Activated T-cell treated with anti-CD3 and anti-CD28 coated beads, Interleukin-2, amount 50 U/mL, for 24 hours (primary cell): ENCODE measurements at regions not wholly inside any gene's neighbourhood (a gene's known extent, or its start where the extent isn't known, plus 50 kb on each side); places are given as distances from the start of the nearest gene placed in this dataset.

Experiments
- DNase-seq: peaks from one replicate; pipeline ENCODE4 v3.0.0-alpha.2; 2020
- H3K27ac Mint-ChIP-seq: 2 replicates; pipeline ENCODE4 v1.8.0; 2020; ENCODE audit warnings: mild to moderate bottlenecking, mixed read lengths
- H3K27me3 Mint-ChIP-seq: 2 replicates; pipeline ENCODE4 v1.8.0; 2020; ENCODE audit warnings: mixed read lengths
- H3K36me3 Mint-ChIP-seq: 2 replicates; pipeline ENCODE4 v1.8.0; 2020; ENCODE audit warnings: low read depth, mixed read lengths
- H3K4me1 Mint-ChIP-seq: 2 replicates; pipeline ENCODE4 v1.8.0; 2020; ENCODE audit warnings: low read depth, mixed read lengths
- H3K4me3 Mint-ChIP-seq: 2 replicates; pipeline ENCODE4 v1.8.0; 2020; ENCODE audit warnings: mild to moderate bottlenecking, moderate library complexity, mixed read lengths
- H3K9me3 Mint-ChIP-seq: 2 replicates; pipeline ENCODE4 v1.8.0; 2020; ENCODE audit warnings: mixed read lengths

DNA sequence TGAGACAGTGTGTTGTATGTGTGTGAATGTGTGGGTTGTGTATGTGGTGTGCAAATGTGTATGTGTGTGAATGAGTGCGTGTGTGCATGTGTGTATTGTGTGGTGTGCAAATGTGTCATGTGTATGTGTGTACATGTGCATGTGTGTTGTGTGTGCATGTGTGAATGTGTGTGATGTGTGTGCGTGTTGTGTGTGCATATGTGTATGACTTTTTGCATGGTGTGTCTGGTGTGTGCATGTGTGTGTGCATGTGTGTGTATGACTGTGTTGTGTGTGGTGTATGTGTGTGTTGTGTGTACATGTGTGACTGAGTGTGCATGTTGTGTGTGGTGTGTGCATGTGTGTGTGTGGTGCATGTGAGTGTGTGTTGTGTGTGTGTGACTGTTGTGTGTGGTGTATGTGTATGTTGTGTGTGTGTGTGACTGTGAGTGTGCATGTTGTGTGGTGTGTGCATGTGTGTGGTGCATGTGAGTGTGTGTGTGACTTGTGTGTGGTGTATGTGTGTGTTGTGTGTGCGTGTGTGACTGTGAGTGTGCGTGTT is 268.3 kb downstream of the DCDC2C start:
- Mint-ChIP-seq H3K4me1 (no peaks in the 10 kb centered on the region), H3K27ac (no peak overlapping the region), H3K9me3 (no peaks in the 10 kb centered on the region), H3K4me3 (no peak overlapping the region), H3K36me3 (no peaks in the 10 kb centered on the region), H3K27me3 (no peaks in the 10 kb centered on the region)
- DNase-seq = no peak

DNA sequence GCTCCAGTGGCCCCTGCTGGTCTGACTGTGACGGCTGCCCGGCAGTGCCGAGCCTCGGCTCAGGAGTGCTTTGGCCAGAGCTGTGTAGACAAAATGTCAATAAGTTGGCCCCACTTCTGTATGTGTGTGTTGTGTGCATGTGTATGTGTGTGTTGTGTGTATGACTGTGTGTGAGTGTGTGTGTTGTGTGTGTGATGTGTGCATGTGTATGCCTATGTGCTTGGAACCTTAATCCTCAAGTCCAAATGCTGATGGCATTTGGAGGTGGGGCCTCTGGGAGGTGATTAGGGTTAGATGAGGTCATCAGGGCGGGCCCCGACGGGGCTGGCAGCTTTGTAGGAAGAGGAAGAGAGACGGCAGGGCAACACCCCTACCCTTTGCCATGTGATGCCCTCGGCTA is 269.0 kb downstream of the DCDC2C start:
- no peaks in the 10 kb centered on the region for H3K9me3 Mint-ChIP-seq
- H3K4me3 Mint-ChIP-seq = no peak overlapping the region
- no peaks in the 10 kb centered on the region for H3K36me3 Mint-ChIP-seq
- no peak for DNase-seq
- H3K4me1 Mint-ChIP-seq = no peaks in the 10 kb centered on the region
- no peak overlapping the region for H3K27ac Mint-ChIP-seq
- no peaks in the 10 kb centered on the region for H3K27me3 Mint-ChIP-seq

DNA sequence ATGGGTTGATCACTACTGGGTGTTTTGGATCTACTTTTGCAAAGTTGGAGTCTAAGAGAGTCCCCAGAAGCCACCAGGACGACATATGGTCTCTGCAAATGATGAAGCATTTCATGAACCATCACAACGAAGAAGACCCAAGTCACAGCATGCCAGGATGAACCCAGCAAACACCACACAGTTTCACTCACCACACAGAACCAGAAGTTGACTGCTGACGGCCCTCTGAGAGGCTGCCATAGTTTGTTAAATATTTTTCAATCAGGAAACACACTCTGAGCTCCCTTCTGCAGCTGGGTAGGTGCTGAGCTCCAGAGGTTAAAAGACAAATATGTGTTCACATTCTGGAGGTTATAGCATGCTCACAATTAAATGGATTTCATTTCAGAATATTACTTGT is 271.4 kb downstream of the DCDC2C start:
- no peaks in the 10 kb centered on the region for H3K4me1 Mint-ChIP-seq
- no peaks in the 10 kb centered on the region for H3K9me3 Mint-ChIP-seq
- H3K27me3 Mint-ChIP-seq = no peaks in the 10 kb centered on the region
- no peak for DNase-seq
- no peak overlapping the region for H3K4me3 Mint-ChIP-seq
- no peak overlapping the region for H3K27ac Mint-ChIP-seq
- H3K36me3 Mint-ChIP-seq = no peaks in the 10 kb centered on the region

DNA sequence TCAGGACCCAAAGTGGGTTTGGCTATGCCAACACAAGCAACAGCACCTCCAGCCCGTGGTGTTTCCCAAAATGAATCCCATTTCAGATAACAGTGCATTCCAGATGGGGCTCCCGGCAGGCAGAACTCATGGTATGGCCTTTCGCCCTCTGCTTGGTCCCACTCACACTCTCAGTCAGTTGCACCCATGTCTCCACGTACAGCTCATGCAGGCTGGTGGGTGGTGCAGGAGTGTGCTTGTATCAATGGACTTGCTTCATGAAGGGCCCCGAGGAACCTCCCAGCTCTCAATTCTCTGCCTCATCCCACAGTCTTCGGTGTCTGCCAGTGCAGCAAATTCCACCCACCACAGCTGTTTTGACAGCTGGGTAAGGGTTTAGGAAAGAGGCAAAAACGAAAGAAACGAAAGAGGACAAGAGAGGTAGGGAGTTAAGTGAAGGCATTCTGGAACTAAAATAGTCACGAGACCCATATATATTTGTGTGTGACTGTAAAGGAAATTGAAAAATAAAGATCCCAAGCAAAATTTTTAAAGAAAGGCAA is 278.1 kb downstream of the DCDC2C start:
- no peak for DNase-seq
- no peaks in the 10 kb centered on the region for H3K9me3 Mint-ChIP-seq

DNA sequence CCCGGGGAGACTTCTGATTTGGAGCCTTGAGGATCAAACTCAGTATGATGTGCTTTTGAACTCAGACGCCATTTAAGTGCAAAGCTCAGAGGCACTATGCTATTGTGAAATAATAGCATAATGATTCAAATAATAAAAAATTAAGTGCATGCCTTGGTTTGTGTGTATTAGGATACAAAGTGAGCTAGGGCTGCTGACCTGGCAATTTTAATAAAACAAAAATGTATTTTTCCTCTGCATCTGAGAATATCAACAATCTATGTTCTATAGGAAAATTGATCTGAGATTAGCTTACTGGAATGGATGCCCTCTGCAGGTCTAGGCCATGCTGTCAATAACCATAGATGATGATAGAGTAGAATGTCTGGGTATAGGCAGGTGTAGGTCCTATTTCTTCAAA is 278.8 kb downstream of the DCDC2C start:
- H3K4me3 Mint-ChIP-seq = no peak overlapping the region
- no peak for DNase-seq
- H3K36me3 Mint-ChIP-seq = no peaks in the 10 kb centered on the region

More for the DNA sequence above, 278.1 kb downstream of the DCDC2C start:
- Mint-ChIP-seq H3K36me3 (no peaks in the 10 kb centered on the region), H3K27me3 (no peaks in the 10 kb centered on the region), H3K4me1 (no peaks in the 10 kb centered on the region), H3K4me3 (no peak overlapping the region), H3K27ac (no peak overlapping the region)

DNA sequence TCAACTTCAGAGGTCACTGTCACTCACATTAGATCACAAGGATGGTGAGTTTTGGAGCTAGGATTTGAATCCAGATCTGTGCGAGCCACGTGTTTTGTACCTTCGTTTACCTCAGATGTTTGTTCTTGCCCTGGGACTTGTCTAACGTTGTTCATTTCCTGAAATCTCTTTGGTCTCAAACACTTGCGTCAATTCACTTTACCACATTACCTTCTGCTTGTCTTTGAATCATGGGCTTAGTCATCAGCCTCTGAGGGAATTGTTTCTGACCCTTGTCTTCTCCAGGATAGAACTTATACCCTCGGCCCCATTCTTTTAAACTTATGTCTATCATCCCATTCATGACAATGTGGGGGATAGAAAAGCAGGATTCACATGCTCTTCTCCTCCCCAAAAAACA is 282.7 kb downstream of the DCDC2C start:
- no peaks in the 10 kb centered on the region for H3K4me1 Mint-ChIP-seq
- H3K27me3 Mint-ChIP-seq = no peaks in the 10 kb centered on the region
- no peak for DNase-seq
- H3K9me3 Mint-ChIP-seq = peaks cover 9% of the 10 kb centered on the region
- H3K4me3 Mint-ChIP-seq = no peak overlapping the region
- no peaks in the 10 kb centered on the region for H3K36me3 Mint-ChIP-seq
- H3K27ac Mint-ChIP-seq = no peak overlapping the region

More for the DNA sequence above, 278.8 kb downstream of the DCDC2C start:
- Mint-ChIP-seq H3K27me3 (no peaks in the 10 kb centered on the region), H3K4me1 (no peaks in the 10 kb centered on the region), H3K27ac (no peak overlapping the region), H3K9me3 (no peaks in the 10 kb centered on the region)

DNA sequence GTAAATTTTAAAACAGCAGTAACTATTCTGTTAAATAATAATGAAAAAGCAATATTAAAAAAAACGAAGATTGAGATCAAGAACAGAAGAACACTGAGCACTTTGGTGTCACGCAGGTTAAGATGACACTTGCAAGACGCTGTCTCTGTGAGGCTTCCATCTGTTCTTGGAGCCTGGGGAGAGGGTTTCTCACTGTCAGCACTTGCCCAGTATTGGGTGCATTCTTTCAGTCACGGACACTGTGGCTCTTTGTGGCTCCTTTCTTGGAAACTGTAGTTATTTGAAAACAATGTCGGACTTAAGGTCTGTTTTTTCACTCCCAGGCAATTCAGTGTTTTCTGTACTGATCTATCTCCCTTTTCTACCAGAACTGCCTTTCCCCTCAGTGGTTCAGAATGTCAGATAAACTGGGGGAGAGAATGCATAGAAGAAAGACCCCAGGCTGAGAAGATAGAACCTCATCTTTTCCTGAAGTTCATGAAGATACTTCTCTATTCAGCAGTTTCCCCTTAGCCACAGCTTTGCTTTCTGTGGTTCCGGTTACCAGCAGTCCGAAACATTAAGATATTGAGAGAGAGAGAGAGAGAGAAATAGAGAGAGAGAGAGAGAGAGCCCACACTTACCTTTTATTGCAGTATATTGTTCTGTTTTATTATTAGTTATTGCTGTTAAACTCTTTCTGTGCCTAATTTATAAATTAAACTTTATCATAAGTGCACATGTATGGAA is 283.3 kb downstream of the DCDC2C start:
- Mint-ChIP-seq H3K36me3 (no peaks in the 10 kb centered on the region), H3K9me3 (peaks cover 9% of the 10 kb centered on the region), H3K27ac (no peak overlapping the region), H3K4me1 (no peaks in the 10 kb centered on the region), H3K4me3 (no peak overlapping the region), H3K27me3 (no peaks in the 10 kb centered on the region)
- DNase-seq = no peak

DNA sequence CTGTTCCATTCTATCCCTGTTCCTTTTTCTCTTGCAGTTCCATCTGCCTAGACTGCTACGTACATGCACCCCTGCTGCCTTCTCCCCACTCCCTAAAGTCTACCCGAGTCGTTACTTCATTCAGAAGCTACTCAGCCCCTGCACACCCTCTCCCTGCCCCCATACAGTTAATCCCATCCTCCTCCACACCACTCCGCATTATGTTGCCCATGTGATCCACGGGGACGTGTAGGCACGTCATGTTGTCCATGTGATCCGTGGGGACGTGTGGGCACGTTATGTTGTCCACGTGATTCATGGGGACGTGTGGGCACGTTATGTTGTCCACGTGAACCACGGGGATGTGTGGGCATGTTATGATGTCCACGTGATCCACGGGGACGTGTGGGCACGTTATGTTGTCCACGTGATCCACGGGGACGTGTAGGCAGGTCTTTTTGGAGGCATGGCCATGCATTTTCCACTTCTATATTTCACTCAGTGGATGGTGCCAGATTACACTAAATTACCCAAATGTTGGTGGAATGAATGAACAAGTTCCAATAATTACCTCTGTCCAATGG is 299.5 kb downstream of the DCDC2C start:
- DNase-seq = no peak
- H3K4me3 Mint-ChIP-seq = no peak overlapping the region

DNA sequence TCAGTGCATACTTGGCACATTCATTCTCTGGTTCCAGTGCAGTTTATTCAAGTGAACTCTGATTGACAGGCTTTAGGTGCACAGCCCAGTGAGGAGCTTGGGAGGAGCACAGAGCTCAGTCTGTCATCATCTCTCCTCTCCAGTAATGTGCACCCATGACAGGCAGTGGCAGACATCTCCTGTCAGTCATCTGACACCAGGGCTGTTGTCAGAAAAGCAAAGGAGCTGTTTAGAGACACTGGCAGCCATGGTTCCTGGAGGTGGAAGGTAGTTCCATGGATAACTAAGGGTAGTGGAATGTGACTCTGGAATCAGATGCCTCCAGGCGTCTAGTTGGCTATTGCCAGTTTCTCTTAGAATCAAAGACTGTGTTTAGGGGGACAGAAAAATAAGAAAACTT is 308.8 kb downstream of the DCDC2C start:
- no peaks in the 10 kb centered on the region for H3K4me1 Mint-ChIP-seq
- H3K36me3 Mint-ChIP-seq = no peaks in the 10 kb centered on the region
- no peak for DNase-seq
- H3K9me3 Mint-ChIP-seq = peaks cover 14% of the 10 kb centered on the region
- H3K27me3 Mint-ChIP-seq = no peaks in the 10 kb centered on the region
- H3K4me3 Mint-ChIP-seq = no peak overlapping the region
- H3K27ac Mint-ChIP-seq = no peak overlapping the region

More for the DNA sequence above, 299.5 kb downstream of the DCDC2C start:
- Mint-ChIP-seq H3K27ac (no peak overlapping the region), H3K36me3 (no peaks in the 10 kb centered on the region), H3K4me1 (no peaks in the 10 kb centered on the region), H3K9me3 (peaks cover 5% of the 10 kb centered on the region), H3K27me3 (no peaks in the 10 kb centered on the region)

DNA sequence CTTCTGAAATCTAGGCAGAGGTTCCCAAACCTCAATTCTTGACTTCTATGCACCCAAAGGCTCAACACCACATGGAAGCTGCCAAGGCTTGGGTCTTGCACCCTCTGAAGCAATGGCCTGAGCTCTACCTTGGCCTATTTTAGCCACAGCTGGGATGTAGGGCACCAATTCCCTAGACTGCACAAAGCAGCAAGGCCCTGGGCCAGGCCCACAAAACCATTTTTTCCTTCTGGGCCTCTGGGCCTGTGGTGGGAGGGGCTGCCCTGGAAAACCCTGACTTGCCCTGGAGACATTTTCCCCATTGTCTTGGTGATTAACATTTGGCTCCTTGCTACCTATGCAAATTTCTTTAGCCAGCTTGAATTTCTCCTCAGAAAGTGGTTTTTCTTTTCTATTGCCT is 315.2 kb downstream of the DCDC2C start:
- Mint-ChIP-seq H3K4me1 (no peaks in the 10 kb centered on the region), H3K27ac (no peak overlapping the region), H3K4me3 (no peak overlapping the region), H3K9me3 (peaks cover 6% of the 10 kb centered on the region), H3K27me3 (no peaks in the 10 kb centered on the region), H3K36me3 (no peaks in the 10 kb centered on the region)
- no peak for DNase-seq

DNA sequence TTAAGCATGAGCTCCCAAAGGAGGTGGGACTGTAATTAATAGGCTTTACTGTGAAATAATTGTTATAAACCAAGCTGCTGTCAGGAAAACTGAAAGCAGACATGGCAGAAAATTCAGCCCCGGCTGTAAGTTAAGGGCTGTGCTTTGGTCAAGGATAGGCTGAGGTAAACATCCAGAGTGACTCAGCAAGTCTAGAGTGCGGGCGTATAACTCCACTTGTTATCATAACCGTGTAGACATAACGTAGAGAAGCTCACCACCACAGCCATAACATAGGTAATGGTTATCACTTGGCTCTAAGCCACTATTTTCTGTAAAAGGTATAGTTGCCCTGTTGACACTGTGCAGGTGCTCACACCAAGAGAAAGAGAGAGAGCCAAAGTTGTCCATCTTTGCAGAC is 316.8 kb downstream of the DCDC2C start:
- Mint-ChIP-seq H3K4me1 (no peaks in the 10 kb centered on the region), H3K9me3 (peaks cover 6% of the 10 kb centered on the region), H3K27me3 (no peaks in the 10 kb centered on the region), H3K27ac (no peak overlapping the region), H3K36me3 (no peaks in the 10 kb centered on the region), H3K4me3 (no peak overlapping the region)
- DNase-seq = no peak

DNA sequence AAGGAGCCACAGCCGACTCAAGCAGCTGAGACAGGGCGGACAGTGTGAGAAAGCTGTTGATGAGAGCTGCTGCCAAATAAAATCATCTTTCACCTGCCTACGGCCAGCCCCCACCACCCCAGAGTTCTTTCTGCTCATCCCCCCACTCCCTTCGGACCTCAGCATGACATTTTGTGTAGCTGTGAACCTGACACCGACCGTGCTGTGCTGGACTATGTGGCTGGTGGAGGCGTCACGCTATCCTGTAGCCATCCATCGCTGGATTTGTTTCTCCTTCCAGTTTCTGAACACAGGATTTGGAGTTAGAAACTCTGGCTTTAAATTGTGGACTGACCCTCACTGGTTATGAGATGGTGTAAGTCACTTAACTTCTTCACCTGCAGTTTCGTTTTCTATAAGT is 317.3 kb downstream of the DCDC2C start:
- Mint-ChIP-seq H3K4me1 (no peaks in the 10 kb centered on the region), H3K27ac (no peak overlapping the region), H3K4me3 (no peak overlapping the region), H3K27me3 (no peaks in the 10 kb centered on the region), H3K36me3 (no peaks in the 10 kb centered on the region), H3K9me3 (peaks cover 6% of the 10 kb centered on the region)
- DNase-seq = no peak

DNA sequence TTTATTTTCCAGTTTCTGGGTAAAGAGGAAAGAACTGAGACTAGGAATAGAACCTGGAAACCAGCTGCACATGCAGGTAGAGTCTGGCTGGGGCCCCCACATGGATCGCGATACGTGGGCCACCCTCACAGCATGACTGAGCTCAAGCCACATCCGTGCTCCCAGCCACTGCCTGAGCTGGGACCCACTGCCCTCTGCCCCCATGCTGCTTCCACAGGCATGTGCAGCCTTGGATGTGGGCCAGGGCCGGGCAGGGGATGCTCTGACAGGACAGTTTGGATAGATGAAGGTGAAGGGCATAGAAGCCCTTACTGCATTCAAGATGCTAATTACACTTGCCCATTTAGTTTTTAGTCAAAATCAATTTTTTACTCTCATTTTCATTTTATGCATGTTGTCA is 321.2 kb downstream of the DCDC2C start:
- Mint-ChIP-seq H3K4me3 (no peak overlapping the region), H3K4me1 (no peaks in the 10 kb centered on the region), H3K27ac (no peak overlapping the region), H3K9me3 (no peaks in the 10 kb centered on the region), H3K27me3 (no peaks in the 10 kb centered on the region), H3K36me3 (no peaks in the 10 kb centered on the region)
- no peak for DNase-seq

DNA sequence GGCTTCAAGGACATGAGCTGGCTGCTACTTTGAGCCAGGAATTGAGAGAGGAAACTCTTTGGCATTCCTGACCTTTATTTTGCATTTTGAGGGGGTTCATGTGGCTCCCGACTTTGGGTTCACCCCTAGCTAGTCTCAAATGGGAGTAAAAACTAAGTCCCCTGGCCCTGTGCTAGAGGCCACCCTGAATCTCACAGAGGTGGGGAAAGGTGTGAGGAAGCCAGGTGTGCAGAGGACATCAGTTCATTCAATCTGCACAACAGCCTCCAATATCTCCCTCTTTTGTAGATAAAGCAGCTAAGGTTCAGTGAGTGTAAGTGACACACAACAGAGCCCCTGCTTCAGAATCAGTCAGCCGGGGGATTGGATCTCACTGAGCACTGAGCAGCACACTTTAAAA is 325.7 kb downstream of the DCDC2C start:
- Mint-ChIP-seq H3K9me3 (no peaks in the 10 kb centered on the region), H3K36me3 (no peaks in the 10 kb centered on the region), H3K4me1 (no peaks in the 10 kb centered on the region), H3K4me3 (no peak overlapping the region), H3K27me3 (no peaks in the 10 kb centered on the region), H3K27ac (no peak overlapping the region)
- no peak for DNase-seq

DNA sequence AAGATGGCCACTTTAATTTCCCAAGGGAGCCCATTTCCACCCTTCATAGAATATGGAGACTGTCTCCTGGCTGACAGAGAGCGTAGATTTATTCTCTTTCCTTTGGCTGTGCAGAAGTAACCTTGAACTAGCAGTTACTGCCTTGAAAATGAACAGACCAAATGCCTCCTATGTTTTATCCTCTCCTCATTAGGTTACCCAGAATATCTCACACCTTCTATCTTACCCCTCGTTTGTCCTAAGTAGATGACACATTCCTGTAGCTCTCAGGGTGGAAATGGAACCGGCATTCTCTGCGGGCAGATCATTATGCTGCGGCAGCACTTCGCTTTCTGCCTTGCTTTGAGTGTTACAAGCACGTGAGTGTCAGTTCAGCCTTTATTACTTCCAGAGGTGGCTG is 336.5 kb downstream of the DCDC2C start:
- Mint-ChIP-seq H3K27ac (no peak overlapping the region), H3K4me3 (no peak overlapping the region), H3K36me3 (no peaks in the 10 kb centered on the region), H3K27me3 (no peaks in the 10 kb centered on the region), H3K9me3 (peaks cover 5% of the 10 kb centered on the region), H3K4me1 (no peaks in the 10 kb centered on the region)
- DNase-seq = no peak
